ENCODE measurements at regions not wholly inside any gene's neighbourhood (a gene's known extent, or its start where the extent isn't known, plus 50 kb on each side); places are given as distances from the start of the nearest gene placed in this dataset.

GRCh38 chr4:31999848-32000247, 1279.7 kb downstream of the PCDH7 start:
- DNase-seq (ENCODE audit: extremely low read depth, low read depth), result no peak
- no peak for TF ChIP-seq CTCF (IDR thresholded peaks at IDR 0.05; ENCODE audit: low read depth, low read length)

GRCh38 chr4:32000846-32001488, 1280.8 kb downstream of the PCDH7 start:
- DNase-seq (ENCODE audit: extremely low read depth, low read depth), result no peak
- TF ChIP-seq CTCF (IDR thresholded peaks at IDR 0.05; ENCODE audit: low read depth, low read length), result no peak

- no peak for TF ChIP-seq CTCF (IDR thresholded peaks at IDR 0.05; ENCODE audit: low read depth, low read length)
- no peak for DNase-seq (ENCODE audit: extremely low read depth, low read depth)
These were observed 1282.0 kb downstream of the PCDH7 start for GRCh38 chr4:32002037-32002747.

GRCh38 chr4:32003548-32003947, 1283.4 kb downstream of the PCDH7 start:
- TF ChIP-seq CTCF (IDR thresholded peaks at IDR 0.05; ENCODE audit: low read depth, low read length), result no peak
- no peak for DNase-seq (ENCODE audit: extremely low read depth, low read depth)

GRCh38 chr4:32010221-32010620, 1290.1 kb downstream of the PCDH7 start:
- no peak for DNase-seq (ENCODE audit: extremely low read depth, low read depth)
- no peak for TF ChIP-seq CTCF (IDR thresholded peaks at IDR 0.05; ENCODE audit: low read depth, low read length)

GRCh38 chr4:32022071-32022470, 1301.9 kb downstream of the PCDH7 start:
- no peak for DNase-seq (ENCODE audit: extremely low read depth, low read depth)
- no peak for TF ChIP-seq CTCF (IDR thresholded peaks at IDR 0.05; ENCODE audit: low read depth, low read length)

GRCh38 chr4:32025851-32026459, 1305.8 kb downstream of the PCDH7 start:
- no peak for DNase-seq (ENCODE audit: extremely low read depth, low read depth)

More at GRCh38 chr4:32025851-32026459, 1305.8 kb downstream of the PCDH7 start:
- no peak for TF ChIP-seq CTCF (IDR thresholded peaks at IDR 0.05; ENCODE audit: low read depth, low read length)
